ENCODE measurements at regions not wholly inside any gene's neighbourhood (a gene's known extent, or its start where the extent isn't known, plus 50 kb on each side); places are given as distances from the start of the nearest gene placed in this dataset.

DNA sequence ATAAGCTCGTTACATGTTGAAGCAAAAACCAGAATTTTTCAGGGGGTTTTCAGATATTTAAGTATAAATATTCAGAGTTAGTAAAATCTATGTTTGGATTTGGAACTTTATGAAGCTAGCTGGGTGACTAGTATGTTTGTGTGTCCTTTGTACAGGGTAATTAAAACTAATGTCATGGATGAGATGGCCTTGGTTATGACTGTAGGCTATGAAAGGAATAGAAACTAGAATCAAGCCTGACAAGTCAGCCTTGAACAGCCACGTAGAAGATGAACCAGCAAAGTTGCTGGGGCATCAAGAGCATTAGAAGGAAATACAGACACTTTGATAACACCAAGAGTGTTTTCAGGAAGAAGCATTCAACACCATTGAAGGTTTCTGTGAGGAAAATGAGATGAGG lies 825.1 kb upstream of the CNTNAP5 start:
- no peaks in the 10 kb centered on the region for H3K9me3 ChIP-seq (ENCODE audit: control insufficient read depth in 4 of 4, insufficient read depth in 3 of 4, low read length in 3 of 4)
- no peak overlapping the region for H3K4me3 ChIP-seq
- ATAC-seq (ENCODE audit: insufficient read depth, low FRiP score) (no peak), DNase-seq (no peak)
- H3K27me3 ChIP-seq (ENCODE audit: control insufficient read depth in 3 of 3, insufficient read depth in 3 of 3, low read length in 2 of 3) = no peaks in the 10 kb centered on the region
- TF ChIP-seq CTCF (IDR thresholded peaks at IDR 0.05; ENCODE audit: control extremely low read depth, extremely low read depth) = no peak
- WGBS, 2 donors = 75 to 91% methylated on average over 2 of the region's 2 CpGs
- no peaks in the 10 kb centered on the region for H3K36me3 ChIP-seq (ENCODE audit: control insufficient read depth in 4 of 4, insufficient read depth in 4 of 4, low read length in 4 of 4)
- H3K4me1 ChIP-seq (ENCODE audit: control insufficient read depth in 5 of 5, insufficient read depth in 5 of 5, low read length in 5 of 5) = no peaks in the 10 kb centered on the region
- H3K9ac ChIP-seq (ENCODE audit: insufficient read depth in 1 of 2, low read length in 2 of 2) = no peak overlapping the region
- no peak overlapping the region for H3K27ac ChIP-seq (ENCODE audit: low read depth in 1 of 2, low read length in 1 of 2)

DNA sequence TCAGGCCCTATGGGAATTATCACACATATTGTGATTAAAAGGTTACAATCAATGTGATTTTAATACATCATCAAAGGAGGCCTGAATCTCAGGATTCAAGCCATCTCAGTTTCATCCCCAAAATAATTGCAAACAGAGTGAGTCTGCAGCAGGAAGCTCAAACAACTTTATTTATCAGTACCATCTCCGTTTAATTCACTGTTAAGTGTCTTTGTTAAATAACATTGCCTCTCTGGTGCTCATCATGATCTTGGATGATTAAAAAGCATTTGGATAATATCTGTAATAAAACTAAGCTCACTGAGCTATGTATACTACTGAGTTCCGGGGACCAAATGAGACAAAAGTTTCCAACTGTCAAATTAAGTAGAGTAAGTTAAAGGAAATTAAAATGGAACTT lies 817.8 kb upstream of the CNTNAP5 start:
- DNase-seq = no peak
- H3K9me3 ChIP-seq (ENCODE audit: control insufficient read depth in 4 of 4, insufficient read depth in 3 of 4, low read length in 3 of 4) = peaks cover 0 to 2% (median 0%) of the 10 kb centered on the region in 4 donors
- no peaks in the 10 kb centered on the region for H3K36me3 ChIP-seq (ENCODE audit: control insufficient read depth in 4 of 4, insufficient read depth in 4 of 4, low read length in 4 of 4)
- H3K4me3 ChIP-seq = no peak overlapping the region
- ATAC-seq (ENCODE audit: insufficient read depth, low FRiP score) = no peak
- H3K27ac ChIP-seq (ENCODE audit: low read depth in 1 of 2, low read length in 1 of 2) = no peak overlapping the region
- no peak overlapping the region for H3K9ac ChIP-seq (ENCODE audit: insufficient read depth in 1 of 2, low read length in 2 of 2)
- TF ChIP-seq CTCF (IDR thresholded peaks at IDR 0.05; ENCODE audit: control extremely low read depth, extremely low read depth) = no peak
- no peaks in the 10 kb centered on the region for H3K4me1 ChIP-seq (ENCODE audit: control insufficient read depth in 5 of 5, insufficient read depth in 5 of 5, low read length in 5 of 5)
- 70 to 86% methylated on average over 2 of the region's 2 CpGs for WGBS, 2 donors
- H3K27me3 ChIP-seq (ENCODE audit: control insufficient read depth in 3 of 3, insufficient read depth in 3 of 3, low read length in 2 of 3) = no peaks in the 10 kb centered on the region

DNA sequence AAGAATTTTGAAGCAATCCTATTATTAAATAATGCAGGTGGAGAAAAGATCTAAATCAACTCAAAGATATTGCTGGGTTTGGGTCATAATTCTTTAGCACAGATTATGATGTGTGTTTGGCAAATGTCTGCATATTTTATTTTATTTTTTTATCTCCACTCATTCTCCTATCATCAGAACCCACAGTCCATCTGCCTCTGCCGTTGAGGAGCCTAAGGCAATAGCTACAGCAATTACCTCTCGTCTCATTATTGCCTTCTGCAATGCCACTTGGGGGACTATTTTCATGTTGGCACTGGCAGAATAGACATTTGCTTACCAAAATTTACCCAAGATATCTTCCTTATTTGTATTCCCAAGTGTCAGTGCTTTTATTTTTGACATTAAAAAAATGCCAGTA lies 815.9 kb upstream of the CNTNAP5 start:
- ATAC-seq (ENCODE audit: insufficient read depth, low FRiP score) (no peak), DNase-seq (no peak)
- no peak for TF ChIP-seq CTCF (IDR thresholded peaks at IDR 0.05; ENCODE audit: control extremely low read depth, extremely low read depth)
- H3K9ac ChIP-seq (ENCODE audit: insufficient read depth in 1 of 2, low read length in 2 of 2) = no peak overlapping the region
- no peaks in the 10 kb centered on the region for H3K4me1 ChIP-seq (ENCODE audit: control insufficient read depth in 5 of 5, insufficient read depth in 5 of 5, low read length in 5 of 5)
- no peaks in the 10 kb centered on the region for H3K36me3 ChIP-seq (ENCODE audit: control insufficient read depth in 4 of 4, insufficient read depth in 4 of 4, low read length in 4 of 4)
- WGBS, 2 donors = 81 to 83% methylated on average over 2 of the region's 2 CpGs
- H3K9me3 ChIP-seq (ENCODE audit: control insufficient read depth in 4 of 4, insufficient read depth in 3 of 4, low read length in 3 of 4) = peaks cover 0 to 2% (median 0%) of the 10 kb centered on the region in 4 donors
- H3K27ac ChIP-seq (ENCODE audit: low read depth in 1 of 2, low read length in 1 of 2) = no peak overlapping the region
- H3K4me3 ChIP-seq = no peak overlapping the region
- no peaks in the 10 kb centered on the region for H3K27me3 ChIP-seq (ENCODE audit: control insufficient read depth in 3 of 3, insufficient read depth in 3 of 3, low read length in 2 of 3)

DNA sequence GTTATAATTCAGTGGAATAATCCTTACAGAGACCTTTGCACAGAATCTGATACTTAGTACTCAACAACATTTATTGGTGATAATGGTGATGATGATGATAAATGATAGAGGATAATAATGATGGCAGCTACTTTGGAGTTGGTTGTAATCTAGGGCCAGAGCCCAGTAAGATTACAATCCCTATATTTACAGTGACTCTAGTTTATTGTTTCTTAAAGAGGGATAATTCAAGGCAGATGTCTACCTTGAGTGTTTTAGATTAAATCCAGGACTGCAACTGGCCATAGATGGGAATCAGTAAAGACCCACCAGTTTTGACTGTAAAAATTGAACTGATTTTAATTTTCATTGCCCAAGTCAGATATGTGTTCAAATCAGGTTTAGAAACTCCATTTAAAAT lies 813.9 kb upstream of the CNTNAP5 start:
- H3K4me3 ChIP-seq = no peak overlapping the region
- DNase-seq = no peak
- ATAC-seq (ENCODE audit: insufficient read depth, low FRiP score) = no peak
- H3K27me3 ChIP-seq (ENCODE audit: control insufficient read depth in 3 of 3, insufficient read depth in 3 of 3, low read length in 2 of 3) = no peaks in the 10 kb centered on the region
- H3K27ac ChIP-seq (ENCODE audit: low read depth in 1 of 2, low read length in 1 of 2) = no peak overlapping the region
- no peaks in the 10 kb centered on the region for H3K36me3 ChIP-seq (ENCODE audit: control insufficient read depth in 4 of 4, insufficient read depth in 4 of 4, low read length in 4 of 4)
- H3K9ac ChIP-seq (ENCODE audit: insufficient read depth in 1 of 2, low read length in 2 of 2) = no peak overlapping the region
- TF ChIP-seq CTCF (IDR thresholded peaks at IDR 0.05; ENCODE audit: control extremely low read depth, extremely low read depth) = no peak
- peaks cover 0 to 2% (median 0%) of the 10 kb centered on the region in 4 donors for H3K9me3 ChIP-seq (ENCODE audit: control insufficient read depth in 4 of 4, insufficient read depth in 3 of 4, low read length in 3 of 4)
- H3K4me1 ChIP-seq (ENCODE audit: control insufficient read depth in 5 of 5, insufficient read depth in 5 of 5, low read length in 5 of 5) = no peaks in the 10 kb centered on the region
